Caco-2 (cell line): ENCODE measurements at regions not wholly inside any gene's neighbourhood (a gene's known extent, or its start where the extent isn't known, plus 50 kb on each side); places are given as distances from the start of the nearest gene placed in this dataset.

Experiments
- BruUV-seq: library from RNA; stranded (reverse); fragments of 400-500 nt; replicated peaks from 2 replicates; lab custom pipeline; 2021; lab: Mats Ljungman, UMichigan
- CTCF ChIA-PET: fragments of 300-600 bp; sonication (Branson Sonifier 250); formaldehyde crosslinking; loops from one replicate; lab custom pipeline; 2022; ENCODE audit warnings: antibody characterized with exemption; lab: Charles Lee
- POLR2A ChIA-PET: fragments of 300-600 bp; sonication (Branson Sonifier 250); formaldehyde crosslinking; loops from one replicate; lab custom pipeline; 2022; ENCODE audit warnings: antibody characterized with exemption; lab: Charles Lee
- DNase-seq, 2 experiments: peaks; one replicate each; pipeline versions ENCODE4 v3.0.0 to v3.0.0-alpha.2; 2020 to 2022
- H3K27me3 ChIP-seq: replicated peaks from 2 replicates; pipeline ENCODE4 v1.6.0; 2011; ENCODE audit warnings: low read length; ENCODE audit not compliant: control insufficient read depth, insufficient read depth
- H3K36me3 ChIP-seq: 2 replicates; pipeline ENCODE4 v1.5.1; 2011; ENCODE audit warnings: low read length; ENCODE audit not compliant: control insufficient read depth, insufficient read depth
- H3K4me1 ChIP-seq: fragments of 250-450 bp; sonication (Bioruptor Pico); 2 replicates; pipeline ENCODE4 v1.5.1; 2020; ENCODE audit warnings: mild to moderate bottlenecking
- H3K4me3 ChIP-seq: 2 replicates; pipeline ENCODE4 v1.5.1; 2011; ENCODE audit warnings: low read depth, mild to moderate bottlenecking, control low read depth, low read length
- H3K9me3 ChIP-seq: fragments of 250-450 bp; sonication (Bioruptor Pico); 2 replicates; pipeline ENCODE4 v1.5.1; 2020; ENCODE audit warnings: mild to moderate bottlenecking, moderate library complexity
- H3K27ac Mint-ChIP-seq: one replicate; pipeline ENCODE4 v1.8.0; 2022; ENCODE audit warnings: mixed read lengths; ENCODE audit not compliant: unreplicated experiment
- H3K27me3 Mint-ChIP-seq: one replicate; pipeline ENCODE4 v1.8.0; 2022; ENCODE audit warnings: mixed read lengths; ENCODE audit not compliant: insufficient read depth, unreplicated experiment
- H3K36me3 Mint-ChIP-seq: one replicate; pipeline ENCODE4 v1.8.0; 2022; ENCODE audit warnings: mild to moderate bottlenecking, mixed read lengths; ENCODE audit not compliant: insufficient read depth, unreplicated experiment
- H3K4me1 Mint-ChIP-seq: one replicate; pipeline ENCODE4 v1.8.0; 2022; ENCODE audit warnings: low read depth, mixed read lengths; ENCODE audit not compliant: unreplicated experiment
- H3K4me3 Mint-ChIP-seq: one replicate; pipeline ENCODE4 v1.8.0; 2022; ENCODE audit warnings: mild to moderate bottlenecking, moderate library complexity, mixed read lengths; ENCODE audit not compliant: unreplicated experiment
- H3K9me3 Mint-ChIP-seq: one replicate; pipeline ENCODE4 v1.8.0; 2022; ENCODE audit warnings: mixed read lengths; ENCODE audit not compliant: unreplicated experiment
- intact Hi-C: fragments of 100-400 bp; cut with micrococcal nuclease; formaldehyde crosslinking; loops from one replicate; pipeline ENCODE4 v1.10.0; 2022; ENCODE audit not compliant: unreplicated experiment
- TF ChIP-seq, protein P1 (sequence below), 2 experiments: fragments of 200-600 bp in 1 of 2; IDR thresholded peaks; 1 replicate in 1 of 2; 2 replicates in 1 of 2; pipeline versions ENCODE4 v1.5.1 to v1.8.0; 2011 to 2022; ENCODE audit warnings: antibody characterized with exemption in 1 of 2, control low read depth in 1 of 2, inconsistent platforms in 1 of 2, low read depth in 1 of 2, low read length in 1 of 2, mild to moderate bottlenecking in 1 of 2, moderate library complexity in 1 of 2; ENCODE audit not compliant: insufficient read depth in 1 of 2, severe bottlenecking in 1 of 2, unreplicated experiment in 1 of 2

DNA sequence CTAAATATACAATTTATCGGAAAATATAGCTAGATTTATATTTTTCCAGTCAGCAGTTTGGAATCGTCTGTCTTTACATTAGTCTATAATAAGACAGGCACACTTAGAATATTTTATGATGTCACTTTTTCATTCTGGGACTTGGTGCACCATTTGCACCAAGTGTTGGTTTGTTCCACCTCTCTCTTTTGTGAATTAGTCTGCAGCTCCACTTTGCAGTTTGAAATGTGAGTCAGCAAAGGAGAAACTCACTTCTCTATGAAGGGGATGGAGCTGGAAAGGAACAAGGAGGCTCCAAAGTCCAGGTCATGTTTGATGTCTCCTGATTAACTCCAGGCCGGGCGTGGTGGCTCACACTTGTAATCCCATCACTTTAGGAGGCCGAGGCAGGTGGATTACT lies 63.8 kb upstream of the RTN4 start:
- Histone ChIP-seq H3K4me1 (peaks cover 53% of the 10 kb centered on the region), H3K4me3 (no peak overlapping the region), H3K27me3 (no peaks in the 10 kb centered on the region), H3K9me3 (no peaks in the 10 kb centered on the region), H3K36me3 (no peaks in the 10 kb centered on the region)
- Mint-ChIP-seq H3K9me3 (no peaks in the 10 kb centered on the region), H3K36me3 (peaks cover 11% of the 10 kb centered on the region), H3K4me3 (no peak overlapping the region), H3K27ac (no peak overlapping the region), H3K27me3 (no peaks in the 10 kb centered on the region), H3K4me1 (peaks cover 37% of the 10 kb centered on the region)
- CTCF ChIA-PET = no interaction called here
- POLR2A ChIA-PET = no interaction called here
- peak in 1 of 2 experiments; percentile 44 for DNase-seq
- no TSS peak for BruUV-seq
- intact Hi-C loops = no loop called here
- TF ChIP-seq, protein P1, sequence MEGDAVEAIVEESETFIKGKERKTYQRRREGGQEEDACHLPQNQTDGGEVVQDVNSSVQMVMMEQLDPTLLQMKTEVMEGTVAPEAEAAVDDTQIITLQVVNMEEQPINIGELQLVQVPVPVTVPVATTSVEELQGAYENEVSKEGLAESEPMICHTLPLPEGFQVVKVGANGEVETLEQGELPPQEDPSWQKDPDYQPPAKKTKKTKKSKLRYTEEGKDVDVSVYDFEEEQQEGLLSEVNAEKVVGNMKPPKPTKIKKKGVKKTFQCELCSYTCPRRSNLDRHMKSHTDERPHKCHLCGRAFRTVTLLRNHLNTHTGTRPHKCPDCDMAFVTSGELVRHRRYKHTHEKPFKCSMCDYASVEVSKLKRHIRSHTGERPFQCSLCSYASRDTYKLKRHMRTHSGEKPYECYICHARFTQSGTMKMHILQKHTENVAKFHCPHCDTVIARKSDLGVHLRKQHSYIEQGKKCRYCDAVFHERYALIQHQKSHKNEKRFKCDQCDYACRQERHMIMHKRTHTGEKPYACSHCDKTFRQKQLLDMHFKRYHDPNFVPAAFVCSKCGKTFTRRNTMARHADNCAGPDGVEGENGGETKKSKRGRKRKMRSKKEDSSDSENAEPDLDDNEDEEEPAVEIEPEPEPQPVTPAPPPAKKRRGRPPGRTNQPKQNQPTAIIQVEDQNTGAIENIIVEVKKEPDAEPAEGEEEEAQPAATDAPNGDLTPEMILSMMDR (IDR thresholded peaks at IDR 0.05; ENCODE audit: insufficient read depth in 1 of 2, low read depth in 1 of 2, low read length in 1 of 2, severe bottlenecking in 1 of 2, unreplicated experiment in 1 of 2) = no peak

DNA sequence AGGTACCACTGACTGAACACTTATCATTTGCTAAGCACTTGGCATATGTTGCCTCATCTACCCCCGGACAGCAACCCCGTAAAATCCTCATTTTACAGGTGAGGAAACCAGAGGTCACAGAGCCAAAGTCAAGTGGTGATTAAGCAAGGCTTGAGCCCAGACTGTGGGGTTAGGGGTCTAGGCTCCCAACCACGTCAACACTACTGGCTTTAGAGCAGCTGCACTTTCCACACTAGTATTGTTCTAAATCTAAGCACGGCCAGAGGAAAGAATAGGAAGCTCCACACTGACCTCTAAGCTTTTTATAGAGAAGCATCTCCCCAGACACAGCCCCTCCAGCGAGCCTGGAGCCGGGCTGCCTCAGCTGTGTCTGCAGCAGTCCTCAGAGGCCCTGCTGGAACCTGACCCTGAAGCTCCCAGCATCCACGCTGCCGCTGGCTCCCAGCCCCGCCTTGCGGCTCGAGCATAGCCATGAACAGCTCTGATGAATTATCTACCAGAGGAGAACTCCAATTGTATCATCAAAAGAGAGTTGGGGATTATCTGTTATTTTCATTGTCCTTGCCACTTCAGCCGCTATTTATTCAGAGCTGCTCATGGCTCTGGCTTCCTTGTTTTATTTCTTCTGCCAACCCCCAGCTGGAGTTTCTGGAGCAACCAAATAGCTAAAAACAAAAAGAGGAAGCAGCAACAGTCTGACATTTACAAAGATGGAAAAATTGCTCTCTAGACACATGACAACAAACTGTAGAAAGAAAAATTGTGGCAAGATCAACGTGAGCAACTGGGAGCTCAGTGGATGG lies 62.2 kb upstream of the RTN4 start:
- peak overlapping the region; percentile 85 for H3K27ac Mint-ChIP-seq
- H3K36me3 Mint-ChIP-seq = peaks cover 11% of the 10 kb centered on the region
- no peak for DNase-seq
- H3K4me3 Mint-ChIP-seq = no peak overlapping the region
- ChIA-PET POLR2A (no interaction called here), CTCF (interaction anchor here (1.0 kb wide), 1 partner anchor 15 kb away, joined by 3 read pairs; no protein-coding TSS in a partner anchor)
- no TSS peak for BruUV-seq
- H3K27me3 Mint-ChIP-seq = no peaks in the 10 kb centered on the region
- no peaks in the 10 kb centered on the region for H3K9me3 Mint-ChIP-seq
- no peaks in the 10 kb centered on the region for H3K9me3 ChIP-seq
- H3K4me1 ChIP-seq = peaks cover 68% of the 10 kb centered on the region
- TF ChIP-seq, protein P1 (IDR thresholded peaks at IDR 0.05; ENCODE audit: insufficient read depth in 1 of 2, low read depth in 1 of 2, low read length in 1 of 2, severe bottlenecking in 1 of 2, unreplicated experiment in 1 of 2) = no peak
- H3K4me3 ChIP-seq = no peak overlapping the region
- H3K36me3 ChIP-seq = no peaks in the 10 kb centered on the region
- no peaks in the 10 kb centered on the region for H3K27me3 ChIP-seq
- intact Hi-C loops = no loop called here
- peaks cover 44% of the 10 kb centered on the region for H3K4me1 Mint-ChIP-seq

DNA sequence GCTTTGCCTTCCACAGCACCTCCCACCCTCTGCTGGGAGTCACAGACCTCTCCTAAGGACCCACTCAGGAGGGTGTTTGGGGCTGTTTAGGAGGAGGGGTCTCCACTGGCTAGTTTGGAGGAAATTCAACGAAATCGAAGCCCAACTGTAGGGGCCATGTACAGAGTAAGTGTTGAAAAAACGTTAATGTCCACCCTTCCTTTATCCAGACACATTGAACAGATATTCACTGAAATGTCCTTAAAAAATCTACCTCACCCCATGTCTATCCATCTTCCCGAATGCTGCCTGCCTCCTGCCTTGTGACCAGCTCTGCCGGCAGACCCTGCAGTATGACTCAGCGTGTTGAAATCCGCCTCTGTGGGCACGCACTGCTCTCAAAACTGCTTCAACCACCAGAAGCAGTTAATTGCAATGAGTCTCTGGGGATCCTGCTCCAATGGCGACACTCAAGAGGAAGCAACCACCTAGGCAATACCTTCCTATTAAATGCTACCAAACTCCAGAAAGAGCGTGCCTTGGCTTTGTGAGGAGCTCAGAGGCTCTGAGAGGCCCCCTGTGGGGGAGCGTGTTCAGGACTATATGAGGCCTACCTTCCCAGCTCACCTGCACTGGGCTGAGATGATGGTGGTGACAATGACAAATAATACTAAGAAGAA lies 61.4 kb upstream of the RTN4 start:
- no peaks in the 10 kb centered on the region for H3K9me3 Mint-ChIP-seq
- H3K4me1 ChIP-seq = peaks cover 71% of the 10 kb centered on the region
- no peak overlapping the region for H3K4me3 ChIP-seq
- H3K4me1 Mint-ChIP-seq = peaks cover 47% of the 10 kb centered on the region
- no peaks in the 10 kb centered on the region for H3K36me3 ChIP-seq
- H3K27ac Mint-ChIP-seq = peak overlapping the region; percentile 85
- TF ChIP-seq, protein P1 (IDR thresholded peaks at IDR 0.05; ENCODE audit: insufficient read depth in 1 of 2, low read depth in 1 of 2, low read length in 1 of 2, severe bottlenecking in 1 of 2, unreplicated experiment in 1 of 2) = no peak
- H3K27me3 ChIP-seq = no peaks in the 10 kb centered on the region
- H3K9me3 ChIP-seq = no peaks in the 10 kb centered on the region
- no TSS peak for BruUV-seq
- H3K4me3 Mint-ChIP-seq = no peak overlapping the region
- H3K36me3 Mint-ChIP-seq = peaks cover 11% of the 10 kb centered on the region
- intact Hi-C loops = no loop called here
- DNase-seq = peak in 1 of 2 experiments; percentile 45
- no peaks in the 10 kb centered on the region for H3K27me3 Mint-ChIP-seq
- ChIA-PET POLR2A (no interaction called here), CTCF (interaction anchor here (1.0 kb wide), 1 partner anchor 14 kb away, joined by 3 read pairs; no protein-coding TSS in a partner anchor)
